Fibroblast of mammary gland (primary cell): ENCODE measurements at regions not wholly inside any gene's neighbourhood (a gene's known extent, or its start where the extent isn't known, plus 50 kb on each side); places are given as distances from the start of the nearest gene placed in this dataset.
A peak's percentile ranks its signal among the peaks of the same experiment; 100 is the strongest.

ENCODE experiments used
- DNase-seq: peaks from one replicate; pipeline ENCODE4 v3.0.0-alpha.2; 2010; ENCODE audit warnings: low read depth
- H3K4me3 ChIP-seq: 2 replicates; pipeline ENCODE4 v1.5.1; 2011; ENCODE audit warnings: low read depth, mild to moderate bottlenecking, low read length, moderate library complexity; ENCODE audit not compliant: control insufficient read depth
- CTCF ChIP-seq: conservative IDR thresholded peaks from 2 replicates; pipeline ENCODE4 v1.5.1; 2011; ENCODE audit warnings: low read depth, low read length, inconsistent platforms; ENCODE audit not compliant: control insufficient read depth, insufficient read depth

GRCh38 chr6:113169484-113169883, 687.7 kb upstream of the MARCKS start:
- no peak overlapping the region for H3K4me3 ChIP-seq
- TF ChIP-seq CTCF: no peak
- DNase-seq: peak; percentile 67

GRCh38 chr6:113170454-113170853, 686.7 kb upstream of the MARCKS start:
- no peak for TF ChIP-seq CTCF
- H3K4me3 ChIP-seq: no peak overlapping the region
- no peak for DNase-seq

GRCh38 chr6:113171882-113172281, 685.3 kb upstream of the MARCKS start:
- TF ChIP-seq CTCF: no peak
- DNase-seq: no peak
- H3K4me3 ChIP-seq: no peak overlapping the region

GRCh38 chr6:113172531-113172966, 684.6 kb upstream of the MARCKS start:
- H3K4me3 ChIP-seq: no peak overlapping the region
- no peak for TF ChIP-seq CTCF
- no peak for DNase-seq

- TF ChIP-seq CTCF: no peak
- peak; percentile 47 for DNase-seq
- H3K4me3 ChIP-seq: no peak overlapping the region
These were observed 678.8 kb upstream of the MARCKS start for GRCh38 chr6:113178349-113178748.

- H3K4me3 ChIP-seq: no peak overlapping the region
- DNase-seq: no peak
- TF ChIP-seq CTCF: no peak
These were observed 676.0 kb upstream of the MARCKS start for GRCh38 chr6:113181164-113181563.

GRCh38 chr6:113182370-113183141, 674.6 kb upstream of the MARCKS start:
- TF ChIP-seq CTCF: no peak
- DNase-seq: peak; percentile 83
- H3K4me3 ChIP-seq: no peak overlapping the region
